Cardiac muscle cell (in vitro differentiated cells and primary cell): ENCODE measurements at regions not wholly inside any gene's neighbourhood (a gene's known extent, or its start where the extent isn't known, plus 50 kb on each side); places are given as distances from the start of the nearest gene placed in this dataset.
A peak's percentile ranks its signal among the peaks of the same experiment; 100 is the strongest.

Experiments
- DNase-seq, 2 donors: peaks; one replicate each; pipeline versions ENCODE4 v3.0.0 to v3.0.0-alpha.2; 2010 to 2017; ENCODE audit warnings: low read depth in 1 of 2, low spot score in 1 of 2
- H3K27ac ChIP-seq: fragments of 200-600 bp; sonication (generic); 2 replicates; pipeline ENCODE4 v1.5.1; 2016
- H3K27me3 ChIP-seq: fragments of 200-600 bp; sonication (generic); 2 replicates; pipeline ENCODE4 v1.6.0; 2016; ENCODE audit warnings: control low read depth
- H3K36me3 ChIP-seq: fragments of 200-600 bp; sonication (generic); 2 replicates; pipeline ENCODE4 v1.5.1; 2016; ENCODE audit warnings: control low read depth
- H3K4me1 ChIP-seq: fragments of 200-600 bp; sonication (generic); 2 replicates; pipeline ENCODE4 v1.8.1; 2017; ENCODE audit warnings: low read depth, mild to moderate bottlenecking, mixed run types
- H3K4me3 ChIP-seq: fragments of 200-600 bp; sonication (generic); 2 replicates; pipeline ENCODE4 v1.5.1; 2016; ENCODE audit warnings: mild to moderate bottlenecking
- H3K9me3 ChIP-seq: fragments of 200-600 bp; sonication (generic); 2 replicates; pipeline ENCODE4 v1.5.1; 2017; ENCODE audit warnings: low read depth, mild to moderate bottlenecking, control low read depth
- TF ChIP-seq, protein P1 (sequence below): IDR thresholded peaks from 2 replicates; pipeline ENCODE4 v1.5.1; 2012; ENCODE audit warnings: low read depth, mild to moderate bottlenecking, low read length

DNA sequence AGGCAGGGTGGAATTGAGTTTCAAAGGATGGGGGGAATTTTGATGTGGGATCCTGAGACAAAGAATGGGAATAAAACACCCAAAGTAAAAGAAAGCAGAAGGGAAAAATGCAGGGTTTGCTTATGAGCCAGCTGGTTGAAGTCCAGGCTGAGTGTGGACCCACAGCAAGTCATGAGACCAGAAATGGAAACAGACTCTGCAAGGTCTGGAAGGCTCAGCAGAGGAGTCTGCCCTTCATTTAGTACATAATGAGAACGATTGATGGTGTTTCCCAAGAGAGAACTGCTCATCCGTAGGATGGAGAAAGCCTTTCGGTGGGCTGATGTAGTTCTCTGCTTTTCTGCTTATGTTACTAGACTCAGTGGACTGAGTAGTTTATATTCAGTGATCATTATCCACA, 259.1 kb downstream of the C4orf33 start:
- no peaks in the 10 kb centered on the region for H3K36me3 ChIP-seq
- no peak overlapping the region for H3K27ac ChIP-seq
- no peak overlapping the region for H3K4me3 ChIP-seq
- DNase-seq = peak in 1 of 2 donors; percentile 43
- TF ChIP-seq, protein P1, sequence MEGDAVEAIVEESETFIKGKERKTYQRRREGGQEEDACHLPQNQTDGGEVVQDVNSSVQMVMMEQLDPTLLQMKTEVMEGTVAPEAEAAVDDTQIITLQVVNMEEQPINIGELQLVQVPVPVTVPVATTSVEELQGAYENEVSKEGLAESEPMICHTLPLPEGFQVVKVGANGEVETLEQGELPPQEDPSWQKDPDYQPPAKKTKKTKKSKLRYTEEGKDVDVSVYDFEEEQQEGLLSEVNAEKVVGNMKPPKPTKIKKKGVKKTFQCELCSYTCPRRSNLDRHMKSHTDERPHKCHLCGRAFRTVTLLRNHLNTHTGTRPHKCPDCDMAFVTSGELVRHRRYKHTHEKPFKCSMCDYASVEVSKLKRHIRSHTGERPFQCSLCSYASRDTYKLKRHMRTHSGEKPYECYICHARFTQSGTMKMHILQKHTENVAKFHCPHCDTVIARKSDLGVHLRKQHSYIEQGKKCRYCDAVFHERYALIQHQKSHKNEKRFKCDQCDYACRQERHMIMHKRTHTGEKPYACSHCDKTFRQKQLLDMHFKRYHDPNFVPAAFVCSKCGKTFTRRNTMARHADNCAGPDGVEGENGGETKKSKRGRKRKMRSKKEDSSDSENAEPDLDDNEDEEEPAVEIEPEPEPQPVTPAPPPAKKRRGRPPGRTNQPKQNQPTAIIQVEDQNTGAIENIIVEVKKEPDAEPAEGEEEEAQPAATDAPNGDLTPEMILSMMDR = no peak
- H3K9me3 ChIP-seq = no peaks in the 10 kb centered on the region
- H3K4me1 ChIP-seq = peaks cover 10% of the 10 kb centered on the region
- peaks cover 64% of the 10 kb centered on the region for H3K27me3 ChIP-seq

DNA sequence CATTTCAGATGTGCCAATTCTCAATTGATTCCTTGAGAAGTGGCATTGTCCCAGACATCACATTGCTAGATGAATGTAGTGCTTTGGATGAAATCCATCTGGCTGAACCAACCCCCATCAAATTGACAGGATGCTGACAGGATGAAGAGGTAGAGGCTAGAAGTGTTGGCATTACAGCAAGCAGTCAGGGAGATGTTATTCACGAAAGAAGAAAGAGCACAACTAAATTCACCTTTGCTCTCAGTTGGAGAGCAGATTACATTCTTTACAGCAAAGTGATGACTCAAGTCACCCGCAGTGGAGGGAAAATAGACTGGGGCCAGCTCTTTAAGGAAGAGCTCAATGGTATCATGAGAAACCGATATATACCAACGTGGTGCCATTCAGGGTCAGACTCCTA, 259.6 kb downstream of the C4orf33 start:
- Histone ChIP-seq H3K4me3 (no peak overlapping the region), H3K36me3 (no peaks in the 10 kb centered on the region), H3K27me3 (peaks cover 62% of the 10 kb centered on the region), H3K4me1 (peaks cover 10% of the 10 kb centered on the region), H3K27ac (no peak overlapping the region), H3K9me3 (no peaks in the 10 kb centered on the region)
- peak; percentile 28 to 74 for DNase-seq
- TF ChIP-seq, protein P1 = no peak

DNA sequence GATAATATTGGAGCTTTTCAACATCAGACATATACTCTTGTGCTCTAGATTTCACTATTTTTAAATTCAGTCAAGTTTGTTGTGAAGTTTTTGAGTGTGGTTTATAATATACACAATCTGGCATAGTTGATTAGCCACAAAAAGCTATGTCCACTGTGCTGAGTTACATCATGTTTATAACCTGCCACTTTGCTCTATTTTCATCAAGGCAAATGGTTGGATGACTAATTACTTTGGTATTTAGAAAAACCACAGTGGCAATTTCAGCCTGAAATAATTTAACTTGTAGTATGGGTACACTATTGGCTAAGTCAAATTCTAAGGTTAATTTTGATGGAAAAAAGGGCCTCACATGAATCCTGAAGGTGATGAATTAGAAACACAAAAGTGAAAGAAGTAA, 262.6 kb downstream of the C4orf33 start:
- Histone ChIP-seq H3K9me3 (no peaks in the 10 kb centered on the region), H3K4me1 (peaks cover 10% of the 10 kb centered on the region), H3K27me3 (peaks cover 48% of the 10 kb centered on the region), H3K36me3 (no peaks in the 10 kb centered on the region), H3K4me3 (no peak overlapping the region), H3K27ac (no peak overlapping the region)
- DNase-seq = peak in 1 of 2 donors; percentile 83
- TF ChIP-seq, protein P1 = no peak

DNA sequence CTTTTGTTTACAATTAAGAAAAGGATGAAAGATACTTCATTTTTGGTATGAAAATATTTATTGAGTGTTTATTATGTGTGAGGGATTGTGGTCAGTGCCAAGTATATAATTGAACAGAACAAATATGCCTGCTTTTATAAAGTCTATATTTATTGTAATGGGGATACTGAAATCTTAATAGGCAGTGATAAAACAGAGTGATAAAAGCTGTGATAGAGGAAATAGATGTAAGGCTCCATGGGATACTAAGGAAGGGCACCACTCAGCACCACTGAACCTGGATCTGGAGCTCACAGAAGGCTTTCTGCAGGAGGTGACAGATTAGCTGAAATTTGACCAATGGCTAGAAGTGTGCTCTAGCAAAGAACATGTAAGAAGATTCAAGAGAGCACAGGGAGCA, 263.5 kb downstream of the C4orf33 start:
- TF ChIP-seq, protein P1 = no peak
- no peaks in the 10 kb centered on the region for H3K36me3 ChIP-seq
- H3K9me3 ChIP-seq = no peaks in the 10 kb centered on the region
- H3K4me1 ChIP-seq = peaks cover 10% of the 10 kb centered on the region
- H3K27me3 ChIP-seq = peaks cover 42% of the 10 kb centered on the region
- no peak overlapping the region for H3K4me3 ChIP-seq
- no peak overlapping the region for H3K27ac ChIP-seq
- DNase-seq = no peak

DNA sequence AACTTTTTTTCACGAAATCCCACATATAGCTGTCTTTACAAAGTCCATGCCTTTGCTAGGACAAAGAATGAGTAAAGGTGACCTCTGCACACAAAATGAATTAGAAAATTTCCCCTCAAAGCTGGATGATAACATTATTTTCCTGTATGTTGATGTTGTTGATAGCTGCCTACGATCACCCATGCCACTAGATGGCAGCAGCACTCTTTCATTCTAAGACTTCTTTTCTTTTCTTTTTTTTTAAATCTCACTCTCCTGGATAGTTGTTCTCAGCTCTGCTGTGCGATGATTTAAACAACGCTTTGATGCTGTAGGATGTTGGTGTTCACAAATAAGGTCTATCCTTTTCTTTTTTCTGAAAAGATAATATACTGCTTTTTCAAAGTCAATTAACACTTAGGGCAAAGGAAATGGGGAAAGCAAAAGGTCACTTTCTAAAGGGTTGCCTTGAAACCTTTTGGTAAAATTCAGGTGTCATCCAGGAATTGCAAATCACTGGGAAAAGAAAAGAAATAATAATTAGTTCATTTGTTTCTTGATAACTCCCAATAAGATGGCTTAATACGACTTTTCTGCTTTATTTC, 266.8 kb downstream of the C4orf33 start:
- peak; percentile 84 to 86 for DNase-seq
- Histone ChIP-seq H3K4me1 (no peaks in the 10 kb centered on the region), H3K4me3 (no peak overlapping the region), H3K27me3 (peaks cover 59% of the 10 kb centered on the region), H3K36me3 (no peaks in the 10 kb centered on the region), H3K9me3 (no peaks in the 10 kb centered on the region), H3K27ac (no peak overlapping the region)
- TF ChIP-seq, protein P1 = peak; percentile 82
